Activated naive CD8-positive, alpha-beta T cell treated with anti-CD3 and anti-CD28 coated beads, Interleukin-2, amount 50 U/mL, for 16 hours (primary cell): ENCODE measurements at regions not wholly inside any gene's neighbourhood (a gene's known extent, or its start where the extent isn't known, plus 50 kb on each side); places are given as distances from the start of the nearest gene placed in this dataset.

Experiments
- DNase-seq: peaks from one replicate; pipeline ENCODE4 v3.0.0-alpha.2; 2020; ENCODE audit warnings: low read depth, low spot score

DNA sequence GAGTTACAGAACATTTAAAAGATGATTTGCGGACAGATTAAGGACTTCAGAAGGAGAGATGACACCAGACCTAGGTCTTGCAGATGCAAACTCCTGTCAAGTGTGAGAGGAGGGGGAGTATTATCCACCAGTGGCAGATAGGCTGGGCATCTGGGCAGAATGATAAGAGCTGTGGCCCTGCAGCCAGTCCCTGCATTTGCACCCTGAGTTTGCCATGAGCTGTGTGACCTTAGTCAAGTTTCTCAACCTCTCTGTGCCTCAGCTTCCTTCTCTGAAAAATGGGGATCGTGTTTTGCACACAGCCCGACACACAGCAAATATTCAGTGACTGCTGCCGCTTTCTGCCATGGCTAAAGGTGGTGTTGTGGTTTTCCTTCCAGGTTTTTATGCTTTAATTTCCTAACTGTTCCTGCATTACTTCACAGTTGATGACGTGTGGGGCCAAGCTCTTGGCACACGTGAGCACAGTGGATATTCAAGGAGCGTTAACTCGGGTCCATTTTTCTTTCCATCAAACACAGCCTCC lies 516.2 kb downstream of the CDH26 start:
- DNase-seq: no peak

GRCh38 chr20:60476045-60476444 lies 517.8 kb downstream of the CDH26 start:
- DNase-seq: no peak

DNA sequence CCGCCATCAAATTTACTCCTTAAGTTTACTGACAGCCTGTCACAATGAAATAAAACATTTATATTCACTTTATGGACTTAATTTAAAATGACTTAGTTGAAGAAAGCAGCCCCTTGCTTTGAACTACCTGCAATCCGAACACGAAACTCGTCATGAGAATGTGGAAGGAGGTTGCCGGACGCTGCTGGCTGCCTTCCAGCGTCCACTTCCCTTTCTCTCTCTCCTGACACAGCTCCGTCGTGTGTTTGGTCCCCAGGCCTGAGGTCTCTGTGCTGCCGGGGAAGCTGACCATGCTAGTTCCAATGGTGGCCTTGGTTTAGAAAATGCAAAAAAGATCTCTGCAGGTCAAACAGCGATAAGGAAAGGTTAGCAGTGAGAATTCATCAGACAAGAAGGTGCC lies 519.7 kb downstream of the CDH26 start:
- DNase-seq: no peak

DNA sequence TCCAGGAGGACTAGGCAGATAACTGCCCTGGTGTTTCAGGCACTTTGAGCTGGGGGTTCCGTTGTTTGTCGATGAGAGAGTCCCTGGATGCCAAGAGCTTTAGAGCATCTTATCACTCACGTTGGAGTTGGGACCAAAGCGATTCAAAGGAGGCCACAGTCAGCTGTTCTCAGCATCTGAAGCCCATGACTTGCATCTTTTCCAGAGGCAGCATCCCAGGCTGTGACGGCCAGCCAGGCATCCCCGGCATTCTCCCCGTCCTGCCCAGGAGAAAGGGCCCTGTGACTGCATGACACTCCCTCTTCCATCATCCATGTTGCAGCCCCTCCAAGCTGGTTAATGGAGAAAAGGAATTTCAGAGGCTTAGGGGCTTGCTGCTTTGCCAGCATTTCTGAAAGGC lies 520.3 kb downstream of the CDH26 start:
- no peak for DNase-seq

DNA sequence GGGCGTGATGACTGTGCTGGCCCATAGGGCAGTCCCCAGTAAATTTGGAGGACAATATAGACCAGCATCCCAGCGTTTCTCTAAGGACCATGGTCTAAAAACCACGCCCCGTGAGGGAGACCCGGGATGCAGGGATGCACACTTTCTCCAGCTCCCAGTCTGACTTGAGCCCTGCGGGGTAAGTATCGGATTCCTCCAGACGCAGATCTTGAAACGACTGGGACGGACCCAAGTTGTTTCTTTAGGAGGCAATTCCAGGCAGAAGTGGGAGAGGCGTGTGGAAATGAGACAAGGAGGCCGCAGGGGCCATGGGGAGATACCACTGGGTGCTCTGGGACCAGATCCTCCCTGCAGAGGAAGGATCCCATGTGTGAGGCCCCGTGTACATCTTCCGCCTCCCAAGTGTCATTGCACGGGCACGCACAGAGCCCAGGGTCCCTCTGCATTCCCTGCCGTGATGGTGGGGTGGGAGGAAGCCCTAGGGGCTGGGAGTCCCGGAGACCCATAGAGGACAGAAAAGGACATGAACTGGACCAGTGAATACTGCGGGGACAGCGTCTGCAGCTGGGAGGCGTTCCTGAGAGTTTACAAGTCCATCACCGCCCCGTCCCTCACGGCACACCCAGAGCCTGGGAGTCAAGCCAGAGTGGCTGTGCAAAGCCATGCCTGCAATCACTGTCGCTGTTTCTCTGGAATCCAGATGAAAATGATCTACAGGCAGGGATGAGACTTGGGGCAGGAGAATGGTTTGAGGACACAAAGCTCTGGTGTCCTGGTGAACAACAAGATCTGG lies 522.9 kb downstream of the CDH26 start:
- no peak for DNase-seq

DNA sequence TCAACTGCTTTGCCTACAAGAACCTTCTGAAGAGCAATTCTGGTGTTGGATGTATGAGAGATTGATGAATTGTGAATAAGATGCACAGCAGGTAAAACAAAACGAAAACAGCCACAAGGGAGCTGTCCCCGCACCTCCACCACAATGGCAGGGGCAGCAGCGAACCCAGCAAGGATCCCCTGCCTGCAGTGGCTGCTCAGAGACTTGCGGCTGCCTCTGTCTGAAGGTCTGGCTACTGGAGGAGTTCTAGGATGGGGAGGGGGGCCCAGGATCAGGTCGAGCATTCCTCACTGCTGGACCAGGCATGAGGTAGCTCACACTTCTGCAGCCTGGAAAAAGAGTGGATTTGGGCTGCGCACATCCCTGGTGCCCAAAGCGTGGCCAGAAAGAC lies 523.5 kb downstream of the CDH26 start:
- no peak for DNase-seq

- DNase-seq: no peak
Measured at GRCh38 chr20:60482221-60483008, 524.2 kb downstream of the CDH26 start.

GRCh38 chr20:60483371-60483770 lies 525.1 kb downstream of the CDH26 start:
- DNase-seq: no peak

DNA sequence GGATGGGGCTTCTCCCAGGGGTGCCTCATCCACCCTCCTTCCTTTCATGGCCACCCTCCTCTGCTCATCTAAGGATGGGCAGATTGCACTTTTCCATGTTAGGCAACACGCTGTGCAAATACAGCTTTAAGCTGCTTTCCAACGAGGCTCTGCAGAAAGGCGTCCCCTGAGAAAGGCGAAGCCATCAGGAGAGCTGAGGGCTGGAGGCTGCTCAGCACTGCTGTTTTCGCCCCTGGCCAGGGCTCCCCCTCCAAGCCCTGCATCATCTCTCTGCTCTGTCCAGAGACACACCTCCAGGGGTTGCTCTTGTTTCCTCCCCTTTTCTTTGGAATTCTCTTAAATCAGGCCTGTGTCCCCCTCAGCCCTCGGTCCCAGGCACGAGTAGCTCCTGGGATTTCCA lies 526.1 kb downstream of the CDH26 start:
- DNase-seq: no peak

DNA sequence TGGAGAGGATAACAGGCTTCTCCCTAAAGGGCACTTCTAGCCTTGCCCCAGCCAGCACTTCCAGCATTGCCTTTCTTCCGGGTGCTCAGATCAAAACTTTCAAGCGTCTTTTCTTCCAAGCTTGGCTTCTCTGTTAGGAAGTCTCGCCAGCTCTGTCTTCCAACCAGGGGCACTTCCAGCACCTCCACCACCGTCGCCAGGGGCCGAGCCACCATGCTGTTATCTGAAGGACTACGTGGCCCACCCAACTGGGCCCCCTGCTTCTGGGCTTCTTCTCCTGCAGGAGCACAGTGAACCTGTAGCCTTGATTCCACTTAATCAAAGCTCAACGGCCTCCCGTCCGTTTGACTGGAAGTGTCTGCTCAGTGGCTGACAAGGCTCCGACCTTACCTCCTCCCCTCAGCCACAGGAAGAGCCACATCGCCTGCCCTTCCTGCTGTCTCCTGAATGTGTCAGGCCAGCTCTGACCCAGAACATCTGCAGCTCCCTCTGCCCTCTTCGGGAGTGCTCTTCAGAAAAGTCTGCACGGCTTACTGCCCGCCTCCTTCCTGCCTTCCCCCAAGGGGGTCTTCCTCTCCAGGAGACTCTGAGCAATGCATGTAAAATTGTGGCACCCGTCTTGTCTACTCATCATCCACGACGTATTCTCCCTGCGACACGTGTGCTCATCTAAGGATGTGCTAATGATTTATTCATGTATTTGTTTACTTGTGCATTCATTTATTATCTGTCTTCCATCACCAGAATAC lies 527.0 kb downstream of the CDH26 start:
- DNase-seq: no peak

GRCh38 chr20:60486315-60486714 lies 528.1 kb downstream of the CDH26 start:
- DNase-seq: no peak

GRCh38 chr20:60486937-60487336 lies 528.7 kb downstream of the CDH26 start:
- DNase-seq: no peak

DNA sequence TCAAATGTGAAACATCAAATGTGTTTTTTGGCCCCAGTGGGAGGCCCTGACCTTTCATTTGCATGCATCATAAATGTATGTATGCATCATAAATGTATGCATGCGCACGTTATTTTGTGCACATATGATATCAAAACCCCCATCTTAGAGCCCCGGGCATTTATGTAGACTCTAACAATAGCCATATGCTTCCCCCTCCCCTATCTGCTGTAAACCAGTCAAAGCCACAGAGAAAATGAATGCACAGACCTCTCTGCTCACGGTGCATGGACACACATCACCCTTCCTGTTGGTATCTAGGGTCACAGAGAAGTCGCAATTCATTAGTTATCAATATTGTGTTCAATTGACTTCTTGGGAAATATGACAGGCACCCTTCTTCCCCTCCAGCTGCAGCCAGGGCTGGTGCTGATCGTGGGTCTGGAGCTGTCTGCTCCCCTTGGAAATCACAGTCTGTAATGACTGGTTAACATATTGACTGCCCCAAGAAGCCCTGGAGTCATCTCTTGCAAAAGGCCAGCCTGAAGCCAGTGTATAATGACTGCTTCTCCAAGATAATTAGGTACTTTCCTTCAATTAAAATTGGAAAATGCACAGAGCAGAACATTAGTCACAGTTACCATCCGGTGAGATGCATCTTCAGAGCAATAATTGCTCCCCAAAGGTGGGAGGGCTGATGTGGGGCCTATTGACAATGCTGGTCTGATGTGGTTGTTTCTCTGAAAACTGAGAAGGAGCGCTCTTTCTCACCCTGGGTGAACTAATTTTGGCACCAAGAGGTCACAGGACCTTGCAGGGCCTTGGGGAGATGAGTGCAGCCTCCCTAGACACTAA lies 532.2 kb downstream of the CDH26 start:
- no peak for DNase-seq

DNA sequence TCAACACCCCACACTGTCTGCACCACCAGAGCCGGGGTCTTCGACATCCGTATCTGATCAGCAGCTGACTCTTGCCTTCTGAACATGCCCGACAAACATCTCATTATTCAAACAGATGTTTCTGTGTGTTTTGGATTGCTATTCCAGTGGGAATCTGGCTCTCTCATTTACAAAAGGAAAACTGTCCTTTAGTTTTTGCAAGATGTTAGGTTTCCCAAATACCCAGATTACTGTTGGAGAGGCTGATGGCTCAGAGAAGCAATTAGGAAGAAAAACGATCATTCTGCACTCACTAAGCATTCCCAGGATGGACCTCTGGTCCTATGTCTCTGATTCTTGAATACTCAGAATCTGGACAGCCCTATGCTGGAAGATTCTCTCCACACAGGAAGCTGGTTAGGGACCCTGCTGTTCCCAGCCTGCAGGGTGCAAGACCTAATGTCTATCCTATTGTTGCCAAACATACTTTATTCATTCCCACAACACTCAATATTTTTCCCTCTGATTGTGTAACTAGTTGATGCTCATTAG lies 532.9 kb downstream of the CDH26 start:
- no peak for DNase-seq

DNA sequence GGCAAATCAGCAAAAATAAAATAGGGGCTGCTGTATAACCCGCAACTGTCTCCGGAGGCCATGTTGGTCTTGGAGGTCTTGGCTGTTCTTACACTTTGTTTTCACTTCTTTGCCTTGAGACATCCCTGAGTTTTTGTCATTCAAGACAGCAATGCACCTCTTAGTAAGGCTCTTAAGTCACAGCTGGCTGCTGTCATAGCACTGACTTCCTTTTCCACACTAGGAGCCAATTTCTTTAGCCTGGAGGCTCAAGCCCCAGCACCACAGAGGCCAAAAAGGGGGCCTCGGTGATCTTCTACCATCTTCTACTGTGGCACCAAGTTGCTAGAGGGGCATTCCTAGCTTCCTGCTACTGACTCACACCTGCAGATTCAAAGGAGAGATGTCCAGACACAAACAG lies 536.3 kb downstream of the CDH26 start:
- no peak for DNase-seq

DNA sequence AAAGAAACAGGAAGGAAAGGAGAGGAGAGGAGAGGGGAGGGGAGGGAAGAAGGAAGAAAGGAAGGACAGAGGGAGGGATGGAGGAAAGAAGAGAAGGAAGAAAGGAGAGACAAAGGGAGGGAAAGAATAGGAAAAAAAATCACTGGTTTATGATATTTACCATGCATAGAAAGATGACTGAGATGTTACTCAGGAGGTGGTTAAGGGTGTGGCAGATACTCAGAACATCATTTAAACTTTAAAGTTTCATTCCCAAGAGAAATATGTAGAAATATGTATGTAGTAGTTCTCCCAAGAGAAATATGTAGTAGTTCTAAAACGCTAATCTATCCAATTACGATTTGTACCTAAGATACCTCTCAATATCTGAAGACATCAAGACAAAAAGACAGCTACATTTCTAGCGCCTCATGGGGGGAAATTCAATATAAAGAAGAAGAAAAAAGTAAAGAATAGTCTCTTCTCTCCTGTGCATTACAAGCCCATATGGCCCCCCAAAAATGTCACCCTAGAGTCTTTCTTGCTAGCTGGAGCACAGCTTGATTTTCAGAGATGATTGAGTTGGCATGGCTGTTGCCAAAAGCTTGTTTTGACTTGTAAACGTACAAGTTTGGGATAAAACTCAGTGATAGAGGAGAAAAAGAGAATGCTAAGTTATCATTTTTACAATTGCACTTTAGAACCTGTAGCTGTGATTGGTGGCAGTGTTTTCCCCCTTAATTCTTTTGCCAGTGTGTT lies 539.2 kb downstream of the CDH26 start:
- DNase-seq: no peak

GRCh38 chr20:60500038-60500701 lies 541.9 kb downstream of the CDH26 start:
- no peak for DNase-seq

GRCh38 chr20:60501048-60501447 lies 542.8 kb downstream of the CDH26 start:
- no peak for DNase-seq

- no peak for DNase-seq
Measured at GRCh38 chr20:60502881-60503280, 544.7 kb downstream of the CDH26 start.

DNA sequence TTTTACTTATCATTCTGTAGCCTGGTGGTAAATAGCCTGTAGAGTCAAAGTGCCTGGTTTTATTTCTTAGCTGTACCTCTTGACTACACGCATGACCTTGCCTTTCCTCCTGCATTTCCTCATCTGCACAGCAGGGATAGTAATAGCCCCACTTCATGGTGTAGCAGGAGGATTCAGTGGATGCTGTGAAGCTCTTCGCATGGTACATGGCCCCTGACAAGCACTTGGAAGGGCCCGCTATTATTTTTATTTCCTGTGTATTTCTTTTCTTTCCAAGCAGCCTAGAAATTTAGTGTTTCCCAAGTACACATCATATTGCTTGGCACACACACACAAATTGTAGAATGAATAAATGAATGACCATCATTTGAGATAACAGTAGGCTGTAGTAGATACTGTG lies 547.2 kb downstream of the CDH26 start:
- no peak for DNase-seq
